ENCODE measurements at regions not wholly inside any gene's neighbourhood (a gene's known extent, or its start where the extent isn't known, plus 50 kb on each side); places are given as distances from the start of the nearest gene placed in this dataset.
"Not testable (repeated sequence)": the region's sequence is repeated elsewhere in the genome, so short reads cannot be mapped to it uniquely, and the experiment has no call there.

- DNase-seq, result no peak
These were observed 1260.1 kb upstream of the ADGRL2 start for GRCh38 chr1:80540596-80540995.

GRCh38 chr1:80540149-80540548 is 1260.6 kb upstream of the ADGRL2 start:
- no peak for DNase-seq

GRCh38 chr1:80539298-80539697 is 1261.4 kb upstream of the ADGRL2 start:
- not testable (repeated sequence) for DNase-seq

GRCh38 chr1:80536461-80536860 is 1264.3 kb upstream of the ADGRL2 start:
- no peak for DNase-seq

- DNase-seq, result no peak
These were observed 1265.3 kb upstream of the ADGRL2 start for GRCh38 chr1:80535466-80535865.

- DNase-seq, result no peak
These were observed 1266.0 kb upstream of the ADGRL2 start for GRCh38 chr1:80534606-80535360.

- DNase-seq, result peak; percentile 8
These were observed 1266.9 kb upstream of the ADGRL2 start for GRCh38 chr1:80533775-80534334.

GRCh38 chr1:80533093-80533492 is 1267.6 kb upstream of the ADGRL2 start:
- DNase-seq, result peak; percentile 10

- no peak for DNase-seq
These were observed 1269.6 kb upstream of the ADGRL2 start for GRCh38 chr1:80531182-80531581.

- no peak for DNase-seq
These were observed 1271.2 kb upstream of the ADGRL2 start for GRCh38 chr1:80529546-80529945.

- DNase-seq, result no peak
These were observed 1276.9 kb upstream of the ADGRL2 start for GRCh38 chr1:80523861-80524260.

- not testable (repeated sequence) for DNase-seq
These were observed 1277.7 kb upstream of the ADGRL2 start for GRCh38 chr1:80523071-80523470.

GRCh38 chr1:80520949-80521348 is 1279.8 kb upstream of the ADGRL2 start:
- no peak for DNase-seq

- DNase-seq, result no peak
These were observed 1283.7 kb upstream of the ADGRL2 start for GRCh38 chr1:80517062-80517461.

GRCh38 chr1:80509965-80510522 is 1290.7 kb upstream of the ADGRL2 start:
- DNase-seq, result no peak

- DNase-seq, result no peak
These were observed 1294.5 kb upstream of the ADGRL2 start for GRCh38 chr1:80506216-80506615.

- DNase-seq, result no peak
These were observed 1302.1 kb upstream of the ADGRL2 start for GRCh38 chr1:80498673-80499072.

- DNase-seq, result no peak
These were observed 1304.9 kb upstream of the ADGRL2 start for GRCh38 chr1:80495806-80496205.

GRCh38 chr1:80472145-80472544 is 1328.6 kb upstream of the ADGRL2 start:
- no peak for DNase-seq

GRCh38 chr1:80468356-80468755 is 1332.4 kb upstream of the ADGRL2 start:
- DNase-seq, result no peak

- no peak for DNase-seq
These were observed 1338.7 kb upstream of the ADGRL2 start for GRCh38 chr1:80462006-80462405.

GRCh38 chr1:80457409-80457808 is 1343.3 kb upstream of the ADGRL2 start:
- DNase-seq, result no peak

GRCh38 chr1:80453775-80454174 is 1347.0 kb upstream of the ADGRL2 start:
- no peak for DNase-seq

GRCh38 chr1:80450711-80451110 is 1350.0 kb upstream of the ADGRL2 start:
- no peak for DNase-seq

- DNase-seq, result no peak
These were observed 1352.7 kb upstream of the ADGRL2 start for GRCh38 chr1:80448081-80448480.
